CD4-positive, alpha-beta memory T cell (primary cell): ENCODE measurements at regions not wholly inside any gene's neighbourhood (a gene's known extent, or its start where the extent isn't known, plus 50 kb on each side); places are given as distances from the start of the nearest gene placed in this dataset.

Experiments used
- CTCF ChIA-PET: fragments of 350-600 bp; sonication (Branson Sonifier 250); formaldehyde crosslinking; loops from one replicate; lab custom pipeline; 2021; ENCODE audit warnings: inconsistent platforms; ENCODE audit not compliant: partially characterized antibody; lab: Charles Lee
- POLR2A ChIA-PET: fragments of 350-600 bp; sonication (Branson Sonifier 250); formaldehyde crosslinking; loops from one replicate; lab custom pipeline; 2021; ENCODE audit not compliant: partially characterized antibody; lab: Charles Lee
- DNase-seq, 5 donors: peaks; one replicate each; pipeline versions ENCODE4 v3.0.0 to v3.0.0-alpha.2; 2020 to 2022; ENCODE audit warnings: mixed read lengths in 1 of 5
- H3K27ac ChIP-seq: one replicate; pipeline ENCODE4 v1.7.0; 2013; ENCODE audit warnings: low read depth, low read length
- H3K27me3 ChIP-seq: 2 replicates; pipeline ENCODE4 v1.7.0; 2013; ENCODE audit warnings: mild to moderate bottlenecking, low read length, moderate library complexity; ENCODE audit not compliant: insufficient read depth
- H3K36me3 ChIP-seq: 2 replicates; pipeline ENCODE4 v1.7.0; 2013; ENCODE audit warnings: mild to moderate bottlenecking, low read length, moderate library complexity; ENCODE audit not compliant: insufficient read depth
- H3K4me1 ChIP-seq: 2 replicates; pipeline ENCODE4 v1.7.0; 2013; ENCODE audit warnings: mild to moderate bottlenecking, low read length, moderate library complexity; ENCODE audit not compliant: insufficient read depth
- H3K4me3 ChIP-seq, 2 donors: one replicate each; pipeline ENCODE4 v1.7.0; 2013; ENCODE audit warnings: low read length in 2 of 2, mild to moderate bottlenecking in 1 of 2
- H3K9me3 ChIP-seq, 2 donors: one replicate each; pipeline ENCODE4 v1.7.0; 2013; ENCODE audit warnings: low read length in 2 of 2, control low read depth in 1 of 2; ENCODE audit not compliant: control insufficient read depth in 1 of 2
- H3K27ac Mint-ChIP-seq, 7 donors: one replicate each; pipeline ENCODE4 v1.8.0; 2020 to 2021; ENCODE audit warnings: mixed read lengths in 7 of 7, mild to moderate bottlenecking in 6 of 7, inconsistent platforms in 3 of 7, moderate library complexity in 3 of 7
- H3K27me3 Mint-ChIP-seq, 2 donors: one replicate each; pipeline ENCODE4 v1.8.0; 2020 to 2021; ENCODE audit warnings: mixed read lengths in 2 of 2
- H3K36me3 Mint-ChIP-seq, 2 donors: one replicate each; pipeline ENCODE4 v1.8.0; 2020 to 2021; ENCODE audit warnings: mixed read lengths in 2 of 2, inconsistent platforms in 1 of 2, mild to moderate bottlenecking in 1 of 2
- H3K4me1 Mint-ChIP-seq, 4 donors: one replicate each; pipeline ENCODE4 v1.8.0; 2020 to 2021; ENCODE audit warnings: mixed read lengths in 4 of 4, mild to moderate bottlenecking in 1 of 4
- H3K4me3 Mint-ChIP-seq, 8 donors: one replicate each; pipeline ENCODE4 v1.8.0; 2020 to 2021; ENCODE audit warnings: mixed read lengths in 8 of 8, mild to moderate bottlenecking in 7 of 8, moderate library complexity in 6 of 8, inconsistent platforms in 3 of 8
- H3K9me3 Mint-ChIP-seq, 8 donors: one replicate each; pipeline ENCODE4 v1.8.0; 2020 to 2021; ENCODE audit warnings: mixed read lengths in 8 of 8, mild to moderate bottlenecking in 5 of 8, inconsistent platforms in 3 of 8, moderate library complexity in 1 of 8
- intact Hi-C: fragments of 100-400 bp; cut with micrococcal nuclease; formaldehyde crosslinking; loops from one replicate; pipeline ENCODE4 v1.15.1; 2023

- Histone ChIP-seq H3K27me3 (no peaks in the 10 kb centered on the region), H3K27ac (no peak overlapping the region), H3K4me1 (no peaks in the 10 kb centered on the region), H3K4me3 (no peak overlapping the region), H3K36me3 (no peaks in the 10 kb centered on the region), H3K9me3 (no peaks in the 10 kb centered on the region)
- intact Hi-C loops, result no loop called here
- H3K9me3 Mint-ChIP-seq, result peaks cover 0 to 3% (median 0%) of the 10 kb centered on the region in 8 donors
- no peak overlapping the region for H3K4me3 Mint-ChIP-seq
- H3K27ac Mint-ChIP-seq, result no peak overlapping the region
- CTCF ChIA-PET, result no interaction called here
- no peaks in the 10 kb centered on the region for H3K36me3 Mint-ChIP-seq
- H3K27me3 Mint-ChIP-seq, result no peaks in the 10 kb centered on the region
- POLR2A ChIA-PET, result no interaction called here
- no peaks in the 10 kb centered on the region for H3K4me1 Mint-ChIP-seq
- DNase-seq, result no peak
Measured at GRCh38 chr2:155308367-155309009, 610.0 kb downstream of the KCNJ3 start.

- intact Hi-C loops, result no loop called here
- H3K9me3 Mint-ChIP-seq, result peaks cover 0 to 3% (median 0%) of the 10 kb centered on the region in 8 donors
- ChIA-PET POLR2A (no interaction called here), CTCF (interaction anchor here (0.8 kb wide), 1 partner anchor 11 kb away, joined by 3 read pairs; no protein-coding TSS in a partner anchor)
- Histone ChIP-seq H3K27ac (no peak overlapping the region), H3K4me3 (no peak overlapping the region), H3K36me3 (no peaks in the 10 kb centered on the region), H3K9me3 (no peaks in the 10 kb centered on the region), H3K4me1 (no peaks in the 10 kb centered on the region), H3K27me3 (no peaks in the 10 kb centered on the region)
- H3K27ac Mint-ChIP-seq, result no peak overlapping the region
- H3K4me3 Mint-ChIP-seq, result no peak overlapping the region
- no peak for DNase-seq
- H3K4me1 Mint-ChIP-seq, result no peaks in the 10 kb centered on the region
- no peaks in the 10 kb centered on the region for H3K36me3 Mint-ChIP-seq
- H3K27me3 Mint-ChIP-seq, result no peaks in the 10 kb centered on the region
Measured at GRCh38 chr2:155301221-155301620, 602.7 kb downstream of the KCNJ3 start.

GRCh38 chr2:155298001-155298400 lies 599.5 kb downstream of the KCNJ3 start:
- H3K27ac Mint-ChIP-seq, result no peak overlapping the region
- no peaks in the 10 kb centered on the region for H3K36me3 Mint-ChIP-seq
- Histone ChIP-seq H3K4me3 (no peak overlapping the region), H3K36me3 (no peaks in the 10 kb centered on the region), H3K27me3 (no peaks in the 10 kb centered on the region), H3K9me3 (no peaks in the 10 kb centered on the region), H3K4me1 (no peaks in the 10 kb centered on the region), H3K27ac (no peak overlapping the region)
- no peak for DNase-seq
- POLR2A ChIA-PET, result no interaction called here
- no peaks in the 10 kb centered on the region for H3K9me3 Mint-ChIP-seq
- no peaks in the 10 kb centered on the region for H3K27me3 Mint-ChIP-seq
- intact Hi-C loops, result no loop called here
- no peaks in the 10 kb centered on the region for H3K4me1 Mint-ChIP-seq
- H3K4me3 Mint-ChIP-seq, result no peak overlapping the region
- CTCF ChIA-PET, result no interaction called here

- CTCF ChIA-PET, result no interaction called here
- peaks cover 0 to 6% (median 0%) of the 10 kb centered on the region in 8 donors for H3K9me3 Mint-ChIP-seq
- Histone ChIP-seq H3K36me3 (no peaks in the 10 kb centered on the region), H3K4me1 (no peaks in the 10 kb centered on the region), H3K27me3 (no peaks in the 10 kb centered on the region), H3K27ac (no peak overlapping the region), H3K9me3 (no peaks in the 10 kb centered on the region), H3K4me3 (no peak overlapping the region)
- no peaks in the 10 kb centered on the region for H3K4me1 Mint-ChIP-seq
- no peaks in the 10 kb centered on the region for H3K36me3 Mint-ChIP-seq
- POLR2A ChIA-PET, result no interaction called here
- DNase-seq, result no peak
- no peak overlapping the region for H3K27ac Mint-ChIP-seq
- H3K4me3 Mint-ChIP-seq, result no peak overlapping the region
- H3K27me3 Mint-ChIP-seq, result no peaks in the 10 kb centered on the region
- intact Hi-C loops, result no loop called here
Measured at GRCh38 chr2:155294358-155294757, 595.9 kb downstream of the KCNJ3 start.

GRCh38 chr2:155281907-155282306 lies 583.4 kb downstream of the KCNJ3 start:
- POLR2A ChIA-PET, result no interaction called here
- no peak overlapping the region for H3K27ac ChIP-seq
- Mint-ChIP-seq H3K9me3 (peaks cover 0 to 4% (median 0%) of the 10 kb centered on the region in 8 donors), H3K4me1 (no peaks in the 10 kb centered on the region), H3K4me3 (no peak overlapping the region), H3K27ac (no peak overlapping the region), H3K36me3 (no peaks in the 10 kb centered on the region), H3K27me3 (no peaks in the 10 kb centered on the region)
- CTCF ChIA-PET, result no interaction called here
- no peaks in the 10 kb centered on the region for H3K27me3 ChIP-seq
- no peak overlapping the region for H3K4me3 ChIP-seq
- no peaks in the 10 kb centered on the region for H3K9me3 ChIP-seq
- intact Hi-C loops, result no loop called here
- DNase-seq, result no peak
- no peaks in the 10 kb centered on the region for H3K36me3 ChIP-seq
- no peaks in the 10 kb centered on the region for H3K4me1 ChIP-seq

- H3K4me3 Mint-ChIP-seq, result no peak overlapping the region
- no peaks in the 10 kb centered on the region for H3K9me3 ChIP-seq
- intact Hi-C loops, result no loop called here
- no peak overlapping the region for H3K27ac ChIP-seq
- H3K36me3 Mint-ChIP-seq, result no peaks in the 10 kb centered on the region
- no peaks in the 10 kb centered on the region for H3K4me1 ChIP-seq
- no peaks in the 10 kb centered on the region for H3K36me3 ChIP-seq
- H3K27me3 Mint-ChIP-seq, result no peaks in the 10 kb centered on the region
- no peak for DNase-seq
- no peaks in the 10 kb centered on the region for H3K27me3 ChIP-seq
- H3K4me3 ChIP-seq, result no peak overlapping the region
- H3K27ac Mint-ChIP-seq, result no peak overlapping the region
- no peaks in the 10 kb centered on the region for H3K4me1 Mint-ChIP-seq
- ChIA-PET CTCF (no interaction called here), POLR2A (no interaction called here)
- peaks cover 0 to 7% (median 0%) of the 10 kb centered on the region in 8 donors for H3K9me3 Mint-ChIP-seq
Measured at GRCh38 chr2:155273323-155273722, 574.8 kb downstream of the KCNJ3 start.

- POLR2A ChIA-PET, result no interaction called here
Measured at GRCh38 chr2:155266583-155266982, 568.1 kb downstream of the KCNJ3 start.

More at GRCh38 chr2:155266583-155266982, 568.1 kb downstream of the KCNJ3 start:
- no peak overlapping the region for H3K4me3 Mint-ChIP-seq
- H3K27ac Mint-ChIP-seq, result no peak overlapping the region
- no peaks in the 10 kb centered on the region for H3K36me3 ChIP-seq
- H3K27me3 Mint-ChIP-seq, result no peaks in the 10 kb centered on the region
- H3K4me1 Mint-ChIP-seq, result no peaks in the 10 kb centered on the region
- H3K9me3 ChIP-seq, result no peaks in the 10 kb centered on the region
- intact Hi-C loops, result no loop called here
- no peaks in the 10 kb centered on the region for H3K27me3 ChIP-seq
- no peak for DNase-seq
- CTCF ChIA-PET, result no interaction called here
- H3K36me3 Mint-ChIP-seq, result no peaks in the 10 kb centered on the region
- no peaks in the 10 kb centered on the region for H3K4me1 ChIP-seq
- peaks cover 0 to 6% (median 4%) of the 10 kb centered on the region in 8 donors for H3K9me3 Mint-ChIP-seq
- no peak overlapping the region for H3K4me3 ChIP-seq
- H3K27ac ChIP-seq, result no peak overlapping the region
